HepG2 (cell line): ENCODE measurements at regions not wholly inside any gene's neighbourhood (a gene's known extent, or its start where the extent isn't known, plus 50 kb on each side); places are given as distances from the start of the nearest gene placed in this dataset.

Experiments used
- CTCF ChIP-seq: sonication (generic); formaldehyde crosslinking; IDR thresholded peaks from 2 replicates; pipeline ENCODE4 v1.5.0; 2020; ENCODE audit warnings: mild to moderate bottlenecking, missing genetic modification reagents, moderate library complexity
- POLR2A ChIP-seq, 2 experiments: IDR thresholded peaks; 2 replicates each; pipeline ENCODE4 v1.6.1; 2011; ENCODE audit warnings: low read depth in 2 of 2, low read length in 2 of 2, mild to moderate bottlenecking in 1 of 2, moderate library complexity in 1 of 2; ENCODE audit not compliant: insufficient read depth in 1 of 2
- RARA ChIP-seq: IDR thresholded peaks from 2 replicates; pipeline ENCODE4 v1.6.1; 2016; ENCODE audit warnings: missing genetic modification reagents, missing compliant biosample characterization
- ZNF350 ChIP-seq: sonication (generic); formaldehyde crosslinking; IDR thresholded peaks from 2 replicates; pipeline ENCODE4 v1.4.0; 2020; ENCODE audit warnings: mild to moderate bottlenecking, low read depth, missing genetic modification reagents, borderline replicate concordance
- ZNF414 ChIP-seq: sonication (generic); formaldehyde crosslinking; IDR thresholded peaks from 2 replicates; pipeline ENCODE4 v1.5.0; 2020; ENCODE audit warnings: missing genetic modification reagents
- ZNF44 ChIP-seq: sonication (generic); formaldehyde crosslinking; IDR thresholded peaks from 2 replicates; pipeline ENCODE4 v1.5.1; 2020; ENCODE audit warnings: mild to moderate bottlenecking, missing genetic modification reagents

- TF ChIP-seq ZNF414 (no peak), ZNF350 (CRISPR knock-in tag) (no peak), CTCF (no peak), POLR2A (IDR thresholded peaks at IDR 0.05; ENCODE audit: insufficient read depth in 1 of 2, low read depth in 2 of 2, low read length in 2 of 2) (no peak), ZNF44 (CRISPR knock-in tag) (no peak), RARA (CRISPR knock-in tag) (no peak)
Measured at GRCh38 chr11:29309992-29310391, 706.8 kb downstream of the KCNA4 start.
